ENCODE measurements at regions not wholly inside any gene's neighbourhood (a gene's known extent, or its start where the extent isn't known, plus 50 kb on each side); places are given as distances from the start of the nearest gene placed in this dataset.

DNA sequence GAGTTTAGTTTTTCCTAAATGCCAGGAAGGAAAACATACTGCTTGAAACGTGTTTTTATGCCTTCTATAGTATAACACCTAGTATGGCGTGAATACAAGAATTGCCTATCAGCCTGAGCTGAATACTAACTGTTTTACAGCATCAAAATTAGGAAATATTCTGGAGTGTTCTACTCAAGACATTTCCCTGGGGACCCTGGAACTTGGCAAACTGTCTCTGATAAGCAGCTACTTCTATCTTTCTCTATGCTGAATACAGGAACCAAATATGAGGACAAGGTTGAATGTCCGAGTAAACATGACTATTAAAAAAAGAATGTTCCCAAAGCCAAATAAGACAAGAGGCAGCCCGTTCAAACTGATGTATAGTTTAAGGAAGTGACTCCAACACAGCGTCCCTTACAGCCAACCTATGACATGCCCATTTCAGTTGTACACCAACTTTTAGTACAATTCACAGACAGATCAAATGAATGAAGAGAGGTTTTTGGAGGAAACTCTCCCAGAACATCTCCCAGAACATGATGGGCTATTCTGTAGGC is 951.3 kb upstream of the ACVR2A start:
- no peaks in the 10 kb centered on the region for H3K9me3 ChIP-seq (ENCODE audit: low read depth, low read length, poor library complexity, severe bottlenecking)
- no peaks in the 10 kb centered on the region for H3K4me1 ChIP-seq (ENCODE audit: insufficient read depth, low read length, poor library complexity, severe bottlenecking)
- no peaks in the 10 kb centered on the region for H3K36me3 ChIP-seq (ENCODE audit: insufficient read depth, low read length, poor library complexity, severe bottlenecking)
- no peaks in the 10 kb centered on the region for H3K27me3 ChIP-seq (replicated peaks; ENCODE audit: insufficient read depth, low read depth, low read length, poor library complexity)
- H3K27ac ChIP-seq (ENCODE audit: low read depth, low read length, poor library complexity, severe bottlenecking) = no peak overlapping the region
- ChIA-PET POLR2A (ENCODE audit: low non-redundant PET) (no interaction called here), CTCF (no interaction called here)
- no TSS peak for BruUV-seq (replicated peaks)
- no peak for DNase-seq (ENCODE audit: low spot score)
- H3K4me3 ChIP-seq (ENCODE audit: low read depth, low read length, poor library complexity, severe bottlenecking) = no peak overlapping the region
- TF ChIP-seq, protein P1, sequence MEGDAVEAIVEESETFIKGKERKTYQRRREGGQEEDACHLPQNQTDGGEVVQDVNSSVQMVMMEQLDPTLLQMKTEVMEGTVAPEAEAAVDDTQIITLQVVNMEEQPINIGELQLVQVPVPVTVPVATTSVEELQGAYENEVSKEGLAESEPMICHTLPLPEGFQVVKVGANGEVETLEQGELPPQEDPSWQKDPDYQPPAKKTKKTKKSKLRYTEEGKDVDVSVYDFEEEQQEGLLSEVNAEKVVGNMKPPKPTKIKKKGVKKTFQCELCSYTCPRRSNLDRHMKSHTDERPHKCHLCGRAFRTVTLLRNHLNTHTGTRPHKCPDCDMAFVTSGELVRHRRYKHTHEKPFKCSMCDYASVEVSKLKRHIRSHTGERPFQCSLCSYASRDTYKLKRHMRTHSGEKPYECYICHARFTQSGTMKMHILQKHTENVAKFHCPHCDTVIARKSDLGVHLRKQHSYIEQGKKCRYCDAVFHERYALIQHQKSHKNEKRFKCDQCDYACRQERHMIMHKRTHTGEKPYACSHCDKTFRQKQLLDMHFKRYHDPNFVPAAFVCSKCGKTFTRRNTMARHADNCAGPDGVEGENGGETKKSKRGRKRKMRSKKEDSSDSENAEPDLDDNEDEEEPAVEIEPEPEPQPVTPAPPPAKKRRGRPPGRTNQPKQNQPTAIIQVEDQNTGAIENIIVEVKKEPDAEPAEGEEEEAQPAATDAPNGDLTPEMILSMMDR (conservative IDR thresholded peaks at IDR 0.05; ENCODE audit: low read depth, low read length) = no peak
- TF ChIP-seq EZH2 (IDR thresholded peaks at IDR 0.05; ENCODE audit: borderline replicate concordance, low read depth, low read length, poor library complexity, severe bottlenecking) = no peak
- intact Hi-C loops (cut with micrococcal nuclease; ENCODE audit: unreplicated experiment) = no loop called here

DNA sequence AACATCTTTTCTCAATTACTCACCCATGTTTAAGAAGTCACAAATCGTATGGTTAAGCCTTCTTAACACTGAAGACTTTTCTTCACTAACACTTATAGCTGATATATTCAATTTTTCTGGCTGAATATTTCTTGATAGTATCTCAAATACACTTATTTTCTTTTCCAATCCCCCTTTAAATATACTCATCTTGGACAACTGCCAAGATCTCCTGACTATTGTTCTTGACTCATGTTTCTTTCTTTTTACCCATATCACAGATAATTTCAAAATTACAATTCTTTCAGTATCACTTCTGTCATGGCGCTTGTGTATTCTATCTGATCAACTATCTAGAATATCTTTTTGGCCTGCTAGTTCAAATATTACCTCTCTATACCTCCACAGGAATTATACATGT is 954.3 kb upstream of the ACVR2A start:
- no peaks in the 10 kb centered on the region for H3K9me3 ChIP-seq (ENCODE audit: low read depth, low read length, poor library complexity, severe bottlenecking)
- H3K4me3 ChIP-seq (ENCODE audit: low read depth, low read length, poor library complexity, severe bottlenecking) = no peak overlapping the region
- no peaks in the 10 kb centered on the region for H3K27me3 ChIP-seq (replicated peaks; ENCODE audit: insufficient read depth, low read depth, low read length, poor library complexity)
- no peak for DNase-seq (ENCODE audit: low spot score)
- no TSS peak for BruUV-seq (replicated peaks)
- no peak overlapping the region for H3K27ac ChIP-seq (ENCODE audit: low read depth, low read length, poor library complexity, severe bottlenecking)
- TF ChIP-seq, protein P1 (conservative IDR thresholded peaks at IDR 0.05; ENCODE audit: low read depth, low read length) = no peak
- no peak for TF ChIP-seq EZH2 (IDR thresholded peaks at IDR 0.05; ENCODE audit: borderline replicate concordance, low read depth, low read length, poor library complexity, severe bottlenecking)
- no peaks in the 10 kb centered on the region for H3K4me1 ChIP-seq (ENCODE audit: insufficient read depth, low read length, poor library complexity, severe bottlenecking)
- intact Hi-C loops (cut with micrococcal nuclease; ENCODE audit: unreplicated experiment) = no loop called here
- ChIA-PET POLR2A (ENCODE audit: low non-redundant PET) (no interaction called here), CTCF (no interaction called here)
- H3K36me3 ChIP-seq (ENCODE audit: insufficient read depth, low read length, poor library complexity, severe bottlenecking) = no peaks in the 10 kb centered on the region

DNA sequence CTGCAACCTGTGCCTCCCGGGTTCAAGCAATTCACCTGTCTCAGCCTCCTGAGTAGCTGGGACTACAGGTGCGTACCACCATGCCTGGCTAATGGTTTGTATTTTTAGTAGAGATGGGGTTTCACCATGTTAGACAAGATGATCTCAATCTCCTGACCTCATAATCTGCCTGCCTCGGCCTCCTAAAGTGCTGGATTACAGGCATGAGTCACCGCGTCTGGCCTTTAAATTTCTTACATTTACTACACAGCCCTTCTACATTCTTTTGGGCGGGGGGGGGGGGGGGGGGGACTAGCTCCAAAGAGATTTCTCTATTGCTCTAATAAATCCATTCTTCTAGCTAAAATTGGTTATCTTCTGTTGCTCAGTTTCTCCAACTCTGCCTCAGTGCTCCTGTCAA is 964.9 kb upstream of the ACVR2A start:
- CTCF ChIA-PET = no interaction called here
- intact Hi-C loops (cut with micrococcal nuclease; ENCODE audit: unreplicated experiment) = no loop called here
- Histone ChIP-seq H3K27me3 (replicated peaks; ENCODE audit: insufficient read depth, low read depth, low read length, poor library complexity) (no peaks in the 10 kb centered on the region), H3K9me3 (ENCODE audit: low read depth, low read length, poor library complexity, severe bottlenecking) (no peaks in the 10 kb centered on the region), H3K4me3 (ENCODE audit: low read depth, low read length, poor library complexity, severe bottlenecking) (no peak overlapping the region), H3K27ac (ENCODE audit: low read depth, low read length, poor library complexity, severe bottlenecking) (no peak overlapping the region), H3K36me3 (ENCODE audit: insufficient read depth, low read length, poor library complexity, severe bottlenecking) (no peaks in the 10 kb centered on the region), H3K4me1 (ENCODE audit: insufficient read depth, low read length, poor library complexity, severe bottlenecking) (no peaks in the 10 kb centered on the region)
- POLR2A ChIA-PET (ENCODE audit: low non-redundant PET) = no interaction called here
- no TSS peak for BruUV-seq (replicated peaks)
- peak; percentile 15 for DNase-seq (ENCODE audit: low spot score)
- no peak for TF ChIP-seq EZH2 (IDR thresholded peaks at IDR 0.05; ENCODE audit: borderline replicate concordance, low read depth, low read length, poor library complexity, severe bottlenecking)
- TF ChIP-seq, protein P1 (conservative IDR thresholded peaks at IDR 0.05; ENCODE audit: low read depth, low read length) = no peak
